ENCODE measurements at regions not wholly inside any gene's neighbourhood (a gene's known extent, or its start where the extent isn't known, plus 50 kb on each side); places are given as distances from the start of the nearest gene placed in this dataset.

DNA sequence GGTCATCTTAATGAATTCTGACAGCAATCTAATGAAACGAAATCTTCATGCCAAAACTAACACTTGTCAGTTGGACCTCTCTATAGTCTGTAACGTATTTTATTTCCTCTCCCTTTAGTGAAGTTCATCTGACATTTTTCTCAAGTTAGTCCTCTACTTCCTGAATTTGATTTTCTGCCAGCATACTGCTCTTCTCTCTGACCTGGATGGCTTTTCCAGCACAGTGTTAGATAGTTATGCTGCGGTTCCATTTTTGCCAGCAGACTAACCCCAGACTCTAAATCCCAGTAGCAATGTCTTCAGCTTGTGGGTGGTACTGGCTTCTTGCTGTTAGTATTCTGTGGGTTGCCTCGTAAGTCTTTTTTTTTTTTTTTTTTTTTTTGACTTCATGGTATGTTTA lies 146.7 kb upstream of the VEGFC start:
- TF ChIP-seq, protein P1, sequence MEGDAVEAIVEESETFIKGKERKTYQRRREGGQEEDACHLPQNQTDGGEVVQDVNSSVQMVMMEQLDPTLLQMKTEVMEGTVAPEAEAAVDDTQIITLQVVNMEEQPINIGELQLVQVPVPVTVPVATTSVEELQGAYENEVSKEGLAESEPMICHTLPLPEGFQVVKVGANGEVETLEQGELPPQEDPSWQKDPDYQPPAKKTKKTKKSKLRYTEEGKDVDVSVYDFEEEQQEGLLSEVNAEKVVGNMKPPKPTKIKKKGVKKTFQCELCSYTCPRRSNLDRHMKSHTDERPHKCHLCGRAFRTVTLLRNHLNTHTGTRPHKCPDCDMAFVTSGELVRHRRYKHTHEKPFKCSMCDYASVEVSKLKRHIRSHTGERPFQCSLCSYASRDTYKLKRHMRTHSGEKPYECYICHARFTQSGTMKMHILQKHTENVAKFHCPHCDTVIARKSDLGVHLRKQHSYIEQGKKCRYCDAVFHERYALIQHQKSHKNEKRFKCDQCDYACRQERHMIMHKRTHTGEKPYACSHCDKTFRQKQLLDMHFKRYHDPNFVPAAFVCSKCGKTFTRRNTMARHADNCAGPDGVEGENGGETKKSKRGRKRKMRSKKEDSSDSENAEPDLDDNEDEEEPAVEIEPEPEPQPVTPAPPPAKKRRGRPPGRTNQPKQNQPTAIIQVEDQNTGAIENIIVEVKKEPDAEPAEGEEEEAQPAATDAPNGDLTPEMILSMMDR (conservative IDR thresholded peaks at IDR 0.05 in 1 of 2, IDR thresholded peaks at IDR 0.05 in 1 of 2; ENCODE audit: extremely low read depth in 1 of 2, insufficient read depth in 1 of 2, low read depth in 1 of 2, low read length in 2 of 2) = no peak
- TF ChIP-seq EZH2 (IDR thresholded peaks at IDR 0.05; ENCODE audit: borderline replicate concordance, low read length) = no peak

Data from mammary epithelial cell (primary cell).